GM12872 (cell line): ENCODE measurements at regions not wholly inside any gene's neighbourhood (a gene's known extent, or its start where the extent isn't known, plus 50 kb on each side); places are given as distances from the start of the nearest gene placed in this dataset.
A peak's percentile ranks its signal among the peaks of the same experiment; 100 is the strongest.

Experiments
- CTCF ChIP-seq: IDR thresholded peaks from 3 replicates; pipeline ENCODE4 v1.5.1; 2011; ENCODE audit warnings: low read depth, mild to moderate bottlenecking, low read length, moderate library complexity; ENCODE audit not compliant: insufficient read depth

DNA sequence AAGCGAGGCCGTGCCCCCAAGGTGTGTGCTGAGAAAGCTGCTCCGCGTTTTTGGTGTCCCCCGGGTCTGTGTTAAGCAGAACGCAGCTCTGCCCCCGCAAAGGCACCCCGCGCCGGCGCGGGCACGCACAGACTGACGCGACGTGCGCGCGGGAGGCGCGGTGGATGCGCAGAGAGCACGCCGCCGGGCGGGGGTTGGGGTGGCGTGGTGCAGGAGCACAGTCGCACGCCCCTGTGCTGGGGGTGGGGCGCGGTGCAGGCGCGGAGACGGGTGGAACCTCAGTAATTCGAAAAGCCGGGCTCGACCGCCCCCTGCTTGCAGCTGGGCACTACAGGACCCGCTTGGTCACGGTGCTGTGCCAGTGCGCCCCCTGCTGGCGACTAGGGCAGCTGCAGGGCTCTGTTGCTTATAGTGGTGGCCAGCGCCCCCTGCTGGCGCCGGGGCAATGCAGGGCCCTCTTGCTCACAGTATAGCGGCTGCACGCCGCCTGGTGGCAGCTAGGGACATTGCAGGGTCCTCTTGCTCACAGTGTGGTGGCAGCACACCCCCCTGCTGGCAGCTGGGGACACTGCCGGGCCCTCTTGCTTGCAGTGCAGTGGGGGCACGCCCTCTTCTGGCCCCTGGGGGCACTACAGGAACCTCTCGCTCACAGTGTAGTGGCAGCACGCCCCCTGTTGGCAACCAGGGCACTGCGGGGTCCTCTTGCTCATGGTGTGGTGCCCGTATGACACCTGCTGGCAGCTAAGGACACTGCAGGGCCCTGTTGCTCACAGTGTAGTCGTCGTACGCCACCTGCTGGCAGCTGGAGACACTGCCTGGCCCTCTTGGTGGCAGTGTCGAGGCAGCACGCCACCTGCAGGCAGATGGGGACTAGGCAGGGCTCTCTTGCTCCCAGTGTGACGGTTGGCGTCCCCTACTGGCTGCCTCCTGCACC lies 144.0 kb upstream of the DUSP22 start:
- peak; percentile 88 for TF ChIP-seq CTCF

DNA sequence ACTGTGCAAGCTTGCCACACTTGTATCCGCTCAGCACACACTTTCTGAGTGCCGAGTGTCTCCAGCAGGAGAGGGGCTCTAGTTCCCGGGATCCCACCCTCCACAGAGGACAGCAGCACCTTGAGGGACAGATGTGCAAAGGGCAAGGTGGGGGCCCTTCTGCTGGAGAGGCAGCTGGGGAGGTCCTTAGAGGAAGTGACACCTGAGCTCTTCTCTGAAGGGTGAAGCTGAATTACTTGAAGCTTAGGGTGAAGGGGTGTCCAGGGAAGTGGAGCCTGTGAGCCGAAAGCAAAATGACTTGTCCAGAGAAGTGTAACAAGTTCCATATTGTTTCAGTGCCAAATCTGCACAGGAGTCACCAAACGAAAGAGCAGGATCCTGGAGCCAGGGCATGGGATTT lies 136.3 kb upstream of the DUSP22 start:
- no peak for TF ChIP-seq CTCF

DNA sequence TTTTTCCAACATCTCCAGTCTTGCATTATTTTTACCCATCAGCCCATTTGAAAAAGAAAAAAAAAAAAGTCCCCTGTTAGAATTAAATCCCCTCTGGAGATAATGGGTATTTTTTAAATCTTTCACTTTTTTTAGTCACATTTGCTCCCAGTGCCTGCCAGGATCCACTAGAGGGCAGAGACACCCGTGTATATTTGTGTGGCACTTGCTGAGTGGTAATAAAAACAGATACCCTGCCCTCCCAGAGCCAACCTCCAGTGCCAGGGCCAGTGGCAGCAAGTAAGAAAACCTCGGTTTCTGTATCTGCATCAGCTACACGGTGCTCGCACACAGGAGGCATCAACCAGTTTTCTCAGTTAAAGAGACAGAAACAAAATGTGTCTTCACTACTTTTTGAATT lies 135.1 kb upstream of the DUSP22 start:
- peak; percentile 34; the same call in 1 of the 3 replicates for TF ChIP-seq CTCF

DNA sequence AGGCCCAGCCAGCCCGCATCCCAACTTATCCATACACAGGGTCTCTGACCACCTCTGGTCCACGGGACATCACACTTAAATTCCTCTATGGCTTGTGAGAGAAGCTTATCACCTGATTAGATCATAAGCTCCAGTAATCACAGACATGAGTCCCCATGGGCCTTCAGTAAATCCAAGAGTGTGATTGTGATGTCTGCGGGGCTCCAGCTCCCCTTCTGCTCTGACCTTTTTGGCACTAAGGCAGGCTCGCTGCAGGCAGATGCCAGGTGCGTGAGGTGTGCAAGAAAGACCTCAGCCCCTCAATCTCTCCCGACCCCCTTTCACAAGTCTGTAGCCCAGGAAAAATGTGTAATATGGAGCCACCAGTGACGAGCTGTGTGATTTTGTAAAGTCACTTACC lies 127.6 kb upstream of the DUSP22 start:
- TF ChIP-seq CTCF, result no peak

DNA sequence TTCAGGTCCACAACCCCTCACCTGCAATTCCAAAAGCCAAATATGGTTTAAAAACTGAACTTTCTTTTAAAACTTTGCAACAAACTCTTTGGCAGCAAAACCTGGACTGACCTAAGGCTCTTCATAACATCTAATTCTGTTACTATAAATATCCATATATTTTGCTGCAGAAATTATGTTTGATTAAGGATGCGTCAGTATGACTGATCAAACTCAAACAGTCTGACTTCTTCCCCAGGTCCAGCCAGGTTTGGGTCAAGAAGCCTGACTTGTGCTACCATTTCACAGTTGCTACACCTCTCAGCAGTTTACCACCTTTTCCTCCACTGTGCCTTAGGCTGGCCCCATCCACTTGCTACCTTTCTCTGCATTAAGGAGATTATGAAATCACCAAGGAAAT lies 127.0 kb upstream of the DUSP22 start:
- TF ChIP-seq CTCF, result no peak

- TF ChIP-seq CTCF, result no peak
Measured at GRCh38 chr6:165906-166305, 126.4 kb upstream of the DUSP22 start.

- peak; percentile 49; the same call in 2 of the 3 replicates for TF ChIP-seq CTCF
Measured at GRCh38 chr6:168865-169455, 123.3 kb upstream of the DUSP22 start.
